Keratinocyte (primary cell): ENCODE measurements at regions not wholly inside any gene's neighbourhood (a gene's known extent, or its start where the extent isn't known, plus 50 kb on each side); places are given as distances from the start of the nearest gene placed in this dataset.
A peak's percentile ranks its signal among the peaks of the same experiment; 100 is the strongest.
"Not testable (repeated sequence)": the region's sequence is repeated elsewhere in the genome, so short reads cannot be mapped to it uniquely, and the experiment has no call there.

Source experiments
- DNase-seq: peaks from one replicate; pipeline ENCODE4 v3.0.0-alpha.2; 2011; ENCODE audit warnings: low read depth, missing footprints, low spot score
- FAIRE-seq: peaks from 2 replicates; lab custom pipeline; 2011; peaks lifted over from hg19 to GRCh38; lab: Jason Lieb, UNC
- H2AFZ ChIP-seq: 2 replicates; pipeline ENCODE4 v1.6.0; 2012; ENCODE audit warnings: low read length, control low read depth, inconsistent platforms; ENCODE audit not compliant: control insufficient read depth
- H3K27ac ChIP-seq: 2 replicates; pipeline ENCODE4 v1.5.1; 2011; ENCODE audit warnings: low read length; ENCODE audit not compliant: control insufficient read depth, insufficient read depth
- H3K27me3 ChIP-seq: 3 replicates; pipeline ENCODE4 v1.6.0; 2011; ENCODE audit warnings: low read length; ENCODE audit not compliant: control insufficient read depth, insufficient read depth; ENCODE audit errors: extremely low read depth
- H3K36me3 ChIP-seq, 2 experiments: 2 replicates in 1 of 2; 3 replicates in 1 of 2; pipeline ENCODE4 v1.5.1; 2011; ENCODE audit warnings: low read length in 2 of 2, mild to moderate bottlenecking in 1 of 2; ENCODE audit not compliant: control insufficient read depth in 2 of 2, insufficient read depth in 2 of 2; ENCODE audit errors: extremely low read depth in 1 of 2
- H3K4me1 ChIP-seq: 3 replicates; pipeline ENCODE4 v1.5.1; 2011; ENCODE audit warnings: low read length; ENCODE audit not compliant: control insufficient read depth, insufficient read depth; ENCODE audit errors: extremely low read depth
- H3K4me2 ChIP-seq: 3 replicates; pipeline ENCODE4 v1.6.0; 2011; ENCODE audit warnings: low read depth, low read length; ENCODE audit not compliant: control insufficient read depth, insufficient read depth; ENCODE audit errors: extremely low read depth
- H3K4me3 ChIP-seq, 3 experiments: fragments of 200-600 bp in 1 of 3; sonication (generic) in 1 of 3; 2 replicates in 2 of 3; 3 replicates in 1 of 3; pipeline ENCODE4 v1.5.1; 2011 to 2016; ENCODE audit warnings: low read length in 3 of 3, mild to moderate bottlenecking in 3 of 3, control low read depth in 2 of 3, inconsistent platforms in 1 of 3, low read depth in 1 of 3, mixed read lengths in 1 of 3, mixed run types in 1 of 3, moderate library complexity in 1 of 3; ENCODE audit not compliant: control insufficient read depth in 2 of 3, insufficient read depth in 2 of 3; ENCODE audit errors: extremely low read depth in 1 of 3
- H3K79me2 ChIP-seq: 2 replicates; pipeline ENCODE4 v1.6.0; 2012; ENCODE audit warnings: low read length; ENCODE audit not compliant: control insufficient read depth, insufficient read depth
- H3K9ac ChIP-seq: 3 replicates; pipeline ENCODE4 v1.6.0; 2011; ENCODE audit warnings: low read length; ENCODE audit not compliant: control insufficient read depth, insufficient read depth; ENCODE audit errors: extremely low read depth
- H3K9me1 ChIP-seq: 3 replicates; pipeline ENCODE4 v1.6.0; 2011; ENCODE audit warnings: low read length; ENCODE audit not compliant: control insufficient read depth, insufficient read depth; ENCODE audit errors: extremely low read depth
- H3K9me3 ChIP-seq: 2 replicates; pipeline ENCODE4 v1.5.1; 2012; ENCODE audit warnings: low read depth, low read length; ENCODE audit not compliant: control insufficient read depth
- H4K20me1 ChIP-seq: 3 replicates; pipeline ENCODE4 v1.6.0; 2011; ENCODE audit warnings: low read length; ENCODE audit not compliant: control insufficient read depth, insufficient read depth; ENCODE audit errors: extremely low read depth
- EZH2 ChIP-seq: IDR thresholded peaks from one replicate; pipeline ENCODE4 v1.6.1; 2012; ENCODE audit warnings: inconsistent platforms, mild to moderate bottlenecking, low read length, moderate library complexity
- dilution Hi-C: fragments of 300-500 bp; cut with MboI; formaldehyde crosslinking; loops from one replicate; pipeline ENCODE4 v1.7.0; 2020; ENCODE audit warnings: low sequenced_read_pairs; ENCODE audit not compliant: extremely low pct_ligation_motif_present
- TF ChIP-seq, protein P1 (sequence below), 3 experiments: IDR thresholded peaks in 1 of 3; conservative IDR thresholded peaks in 1 of 3; optimal IDR thresholded peaks in 1 of 3; 2 replicates in 2 of 3; 3 replicates in 1 of 3; pipeline versions ENCODE3 to v1.5.1; 2011; ENCODE audit warnings: low read length in 3 of 3, mild to moderate bottlenecking in 3 of 3, moderate library complexity in 2 of 3, control low read depth in 1 of 3, inconsistent platforms in 1 of 3; ENCODE audit not compliant: insufficient read depth in 2 of 3; ENCODE audit errors: extremely low read depth in 1 of 3

DNA sequence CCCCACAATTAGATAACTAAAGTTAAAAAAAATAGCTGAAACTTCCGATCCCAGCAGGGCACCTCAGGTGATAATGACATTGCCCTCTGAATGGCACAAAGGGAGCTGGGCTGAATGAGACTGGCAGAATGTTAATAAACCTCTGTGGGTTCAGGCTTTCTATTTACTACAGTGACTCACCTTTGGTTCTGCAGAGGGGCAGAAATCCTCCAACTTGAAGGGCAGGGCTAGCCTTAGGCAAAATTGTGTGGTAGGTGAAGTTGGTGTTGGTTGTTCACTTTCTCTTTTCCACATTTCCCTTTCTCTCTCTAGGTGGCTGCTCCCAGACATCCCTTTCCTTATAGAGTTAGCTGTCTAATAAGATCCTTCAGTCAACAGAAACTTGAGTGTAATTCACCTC, 625.2 kb downstream of the EPM2A start:
- H3K9me3 ChIP-seq, result no peaks in the 10 kb centered on the region
- H4K20me1 ChIP-seq, result no peaks in the 10 kb centered on the region
- dilution Hi-C loops, result no loop called here
- no peak overlapping the region for H2AFZ ChIP-seq
- no peaks in the 10 kb centered on the region for H3K36me3 ChIP-seq
- no peak for TF ChIP-seq EZH2
- TF ChIP-seq, protein P1, sequence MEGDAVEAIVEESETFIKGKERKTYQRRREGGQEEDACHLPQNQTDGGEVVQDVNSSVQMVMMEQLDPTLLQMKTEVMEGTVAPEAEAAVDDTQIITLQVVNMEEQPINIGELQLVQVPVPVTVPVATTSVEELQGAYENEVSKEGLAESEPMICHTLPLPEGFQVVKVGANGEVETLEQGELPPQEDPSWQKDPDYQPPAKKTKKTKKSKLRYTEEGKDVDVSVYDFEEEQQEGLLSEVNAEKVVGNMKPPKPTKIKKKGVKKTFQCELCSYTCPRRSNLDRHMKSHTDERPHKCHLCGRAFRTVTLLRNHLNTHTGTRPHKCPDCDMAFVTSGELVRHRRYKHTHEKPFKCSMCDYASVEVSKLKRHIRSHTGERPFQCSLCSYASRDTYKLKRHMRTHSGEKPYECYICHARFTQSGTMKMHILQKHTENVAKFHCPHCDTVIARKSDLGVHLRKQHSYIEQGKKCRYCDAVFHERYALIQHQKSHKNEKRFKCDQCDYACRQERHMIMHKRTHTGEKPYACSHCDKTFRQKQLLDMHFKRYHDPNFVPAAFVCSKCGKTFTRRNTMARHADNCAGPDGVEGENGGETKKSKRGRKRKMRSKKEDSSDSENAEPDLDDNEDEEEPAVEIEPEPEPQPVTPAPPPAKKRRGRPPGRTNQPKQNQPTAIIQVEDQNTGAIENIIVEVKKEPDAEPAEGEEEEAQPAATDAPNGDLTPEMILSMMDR (optimal IDR thresholded peaks at IDR 0.05 in 1 of 3, IDR thresholded peaks at IDR 0.05 in 1 of 3, conservative IDR thresholded peaks at IDR 0.05 in 1 of 3; ENCODE audit: extremely low read depth in 1 of 3, insufficient read depth in 2 of 3, low read length in 3 of 3), result no peak
- peak; percentile 95 for FAIRE-seq
- no peaks in the 10 kb centered on the region for H3K79me2 ChIP-seq
- no peak overlapping the region for H3K27ac ChIP-seq
- no peaks in the 10 kb centered on the region for H3K9me1 ChIP-seq
- no peak overlapping the region for H3K4me3 ChIP-seq
- H3K9ac ChIP-seq, result no peak overlapping the region
- peaks cover 23% of the 10 kb centered on the region for H3K4me1 ChIP-seq
- no peak for DNase-seq
- no peaks in the 10 kb centered on the region for H3K27me3 ChIP-seq
- peak overlapping the region; percentile 3 for H3K4me2 ChIP-seq

DNA sequence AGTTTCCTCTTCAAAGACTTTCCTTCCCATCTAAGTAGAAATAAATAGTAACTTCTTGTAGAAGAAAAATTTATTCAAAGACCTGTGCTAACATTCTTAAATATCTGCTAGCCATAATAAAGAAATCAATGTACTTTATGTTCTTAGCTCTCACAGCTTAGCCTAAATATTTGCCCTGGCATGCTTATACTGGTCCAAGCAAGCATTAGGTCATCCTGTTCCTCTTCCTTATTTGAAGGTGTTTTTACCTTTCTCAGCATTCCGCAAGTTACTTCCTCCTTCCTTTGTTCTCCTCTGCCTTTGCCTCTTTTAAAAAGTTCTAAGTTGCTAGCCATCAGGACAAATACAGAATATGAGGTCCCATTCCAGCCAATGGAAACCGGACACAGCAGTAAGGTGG, 623.9 kb downstream of the EPM2A start:
- not testable (repeated sequence) for H3K9me3 ChIP-seq, DNase-seq

GRCh38 chr6:145112711-145113148, 622.6 kb downstream of the EPM2A start:
- no peaks in the 10 kb centered on the region for H3K9me3 ChIP-seq
- H3K4me1 ChIP-seq, result peaks cover 23% of the 10 kb centered on the region
- H3K79me2 ChIP-seq, result no peaks in the 10 kb centered on the region
- H3K36me3 ChIP-seq, result no peaks in the 10 kb centered on the region
- dilution Hi-C loops, result no loop called here
- no peak overlapping the region for H3K4me2 ChIP-seq
- no peak overlapping the region for H3K9ac ChIP-seq
- no peak overlapping the region for H3K4me3 ChIP-seq
- FAIRE-seq (no peak), DNase-seq (no peak)
- no peaks in the 10 kb centered on the region for H3K27me3 ChIP-seq
- TF ChIP-seq, protein P1 (optimal IDR thresholded peaks at IDR 0.05 in 1 of 3, IDR thresholded peaks at IDR 0.05 in 1 of 3, conservative IDR thresholded peaks at IDR 0.05 in 1 of 3; ENCODE audit: extremely low read depth in 1 of 3, insufficient read depth in 2 of 3, low read length in 3 of 3), result no peak
- TF ChIP-seq EZH2, result no peak
- H4K20me1 ChIP-seq, result no peaks in the 10 kb centered on the region
- H3K9me1 ChIP-seq, result no peaks in the 10 kb centered on the region
- H2AFZ ChIP-seq, result no peak overlapping the region
- no peak overlapping the region for H3K27ac ChIP-seq

More for the DNA sequence above, 623.9 kb downstream of the EPM2A start:
- H3K27me3 ChIP-seq, H4K20me1 ChIP-seq, H3K79me2 ChIP-seq, FAIRE-seq, H2AFZ ChIP-seq, H3K9me1 ChIP-seq, dilution Hi-C loops, H3K9ac ChIP-seq, H3K36me3 ChIP-seq, H3K4me3 ChIP-seq, H3K27ac ChIP-seq: not testable (repeated sequence)
- Histone ChIP-seq H3K4me2 (peak overlapping the region; percentile 63), H3K4me1 (peaks cover 23% of the 10 kb centered on the region)
